ENCODE measurements at regions not wholly inside any gene's neighbourhood (a gene's known extent, or its start where the extent isn't known, plus 50 kb on each side); places are given as distances from the start of the nearest gene placed in this dataset.
"Not testable (repeated sequence)": the region's sequence is repeated elsewhere in the genome, so short reads cannot be mapped to it uniquely, and the experiment has no call there.

GRCh38 chr13:99737481-99738245 lies 233.9 kb downstream of the ZIC5 start:
- DNase-seq (ENCODE audit: low read depth), result no peak

- DNase-seq (ENCODE audit: low read depth), result no peak
Measured at GRCh38 chr13:99736541-99736940, 235.0 kb downstream of the ZIC5 start.

GRCh38 chr13:99734013-99734693 lies 232.9 kb downstream of the TM9SF2 start:
- no peak for DNase-seq (ENCODE audit: low read depth)

- no peak for DNase-seq (ENCODE audit: low read depth)
Measured at GRCh38 chr13:99733346-99733745, 232.1 kb downstream of the TM9SF2 start.

GRCh38 chr13:99731747-99732146 lies 230.5 kb downstream of the TM9SF2 start:
- DNase-seq (ENCODE audit: low read depth), result no peak

DNA sequence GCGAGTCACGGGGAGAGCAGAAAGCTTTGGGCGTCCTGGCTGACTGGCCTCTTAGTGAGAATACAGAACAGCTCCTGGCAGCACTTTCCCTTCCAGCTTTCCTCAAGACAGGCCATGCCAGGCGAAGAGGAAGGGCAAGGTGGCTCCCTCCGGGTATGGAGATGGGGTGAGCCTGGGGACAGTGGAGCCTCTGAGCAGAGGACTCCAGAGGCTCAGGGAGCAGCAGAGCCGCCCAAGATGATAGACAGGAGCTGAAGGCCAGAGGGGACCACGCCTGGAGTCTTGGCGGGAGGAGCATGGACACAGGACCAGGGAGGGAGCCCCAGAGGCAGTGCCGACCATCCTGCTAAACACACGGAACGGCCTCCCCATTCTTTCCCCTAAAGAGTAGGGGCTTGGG lies 229.1 kb downstream of the TM9SF2 start:
- no peak for DNase-seq (ENCODE audit: low read depth)

DNA sequence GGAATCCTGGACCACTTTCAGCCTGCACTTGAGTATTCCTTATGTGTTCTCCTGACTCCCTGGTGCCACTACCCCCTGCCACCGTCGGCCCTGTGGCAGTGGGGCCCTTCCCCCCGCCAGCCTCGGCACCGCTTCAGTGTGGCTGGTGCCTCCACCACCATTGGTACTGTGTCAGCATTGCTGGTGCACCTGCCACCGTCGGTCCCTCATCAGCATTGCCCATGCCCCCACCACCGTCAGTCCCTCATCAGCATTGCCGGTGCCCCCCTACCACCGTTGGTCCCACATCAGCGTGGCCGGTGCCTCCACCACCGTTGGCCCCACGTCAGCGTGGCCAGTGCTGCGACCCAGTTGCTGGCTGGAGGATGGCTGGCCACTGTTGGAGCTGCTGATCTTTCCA lies 228.5 kb downstream of the TM9SF2 start:
- no peak for DNase-seq (ENCODE audit: low read depth)

DNA sequence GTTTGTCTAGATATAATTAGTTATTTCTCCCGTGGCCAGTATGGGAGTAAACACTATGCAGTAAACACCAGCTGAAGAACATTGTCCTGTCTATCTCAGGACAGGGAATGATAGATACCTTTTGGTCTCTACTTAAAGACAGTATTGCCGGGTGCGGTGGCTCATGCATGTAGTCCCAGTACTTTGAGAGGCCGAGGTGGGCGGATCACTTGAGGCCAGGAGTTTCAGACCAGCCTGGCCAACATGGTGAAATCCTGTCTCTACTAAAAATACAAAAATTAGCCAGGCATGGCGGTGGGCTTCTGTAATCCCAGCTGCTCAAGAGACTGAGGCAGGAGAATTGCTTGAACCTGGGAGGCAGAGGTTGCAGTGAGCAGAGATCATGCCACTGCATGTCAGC lies 226.4 kb downstream of the TM9SF2 start:
- DNase-seq (ENCODE audit: low read depth), result not testable (repeated sequence)

GRCh38 chr13:99726282-99726894 lies 225.1 kb downstream of the TM9SF2 start:
- no peak for DNase-seq (ENCODE audit: low read depth)

DNA sequence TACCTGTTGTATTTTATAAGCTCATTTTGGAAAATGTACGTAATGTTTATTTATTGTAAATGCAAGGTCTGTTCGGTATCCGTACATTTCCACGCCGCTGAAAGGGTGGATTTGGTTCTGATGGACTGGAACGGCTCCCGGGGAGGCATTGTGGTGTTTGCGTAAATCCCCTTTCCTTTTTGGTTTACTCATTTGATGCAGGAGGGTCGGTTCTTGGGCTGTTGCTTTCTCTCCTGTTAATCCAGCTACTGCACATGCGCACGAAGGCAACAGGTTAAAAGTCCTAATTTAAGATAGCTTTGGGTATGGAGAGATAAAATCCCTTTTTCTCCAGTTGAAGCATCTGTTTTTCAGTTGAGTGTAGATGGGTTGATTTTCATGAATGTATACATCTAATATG lies 224.4 kb downstream of the TM9SF2 start:
- DNase-seq (ENCODE audit: low read depth), result no peak

- no peak for DNase-seq (ENCODE audit: low read depth)
Measured at GRCh38 chr13:99724633-99725517, 223.6 kb downstream of the TM9SF2 start.

DNA sequence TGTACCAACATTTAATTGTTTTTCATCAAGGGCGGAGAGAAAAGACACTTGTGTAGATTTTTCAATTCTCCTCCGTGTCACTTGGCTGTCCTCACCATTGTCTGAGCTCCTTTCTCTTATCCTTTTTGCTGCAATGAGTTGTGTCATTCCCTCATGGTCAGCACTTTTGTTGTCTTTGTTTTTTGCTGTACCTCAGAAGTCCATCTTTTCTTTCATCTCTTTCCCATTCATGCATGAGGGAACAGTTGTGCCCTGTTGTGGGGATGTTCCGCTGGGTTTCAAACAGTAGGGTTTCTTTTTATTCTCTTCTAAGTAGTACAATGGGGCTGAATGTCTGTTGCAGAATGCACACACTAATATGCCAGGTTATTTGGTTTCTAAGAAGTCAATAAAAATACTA lies 222.6 kb downstream of the TM9SF2 start:
- DNase-seq (ENCODE audit: low read depth), result no peak

DNA sequence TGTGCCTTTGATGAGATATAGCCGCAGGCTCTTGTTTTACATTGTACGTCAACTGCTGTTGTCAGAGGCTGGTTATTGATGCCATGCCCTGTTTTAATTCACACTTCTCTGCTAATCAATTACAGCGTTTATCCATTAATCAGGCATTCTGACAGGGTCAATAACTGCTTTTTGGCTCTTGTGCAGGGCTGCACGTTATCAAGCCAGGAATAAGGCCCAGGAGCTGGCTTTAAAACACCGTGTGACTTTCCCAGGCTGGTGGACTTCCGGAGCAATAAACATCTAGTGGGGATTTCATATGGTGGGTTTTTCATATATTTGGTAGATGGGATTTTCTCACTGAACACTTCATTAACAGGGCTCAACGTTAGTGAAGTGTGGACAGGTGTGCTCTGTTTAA lies 221.7 kb downstream of the TM9SF2 start:
- DNase-seq (ENCODE audit: low read depth), result no peak

- DNase-seq (ENCODE audit: low read depth), result no peak
Measured at GRCh38 chr13:99722338-99722818, 221.1 kb downstream of the TM9SF2 start.

GRCh38 chr13:99721606-99722337 lies 220.5 kb downstream of the TM9SF2 start:
- DNase-seq (ENCODE audit: low read depth), result no peak

DNA sequence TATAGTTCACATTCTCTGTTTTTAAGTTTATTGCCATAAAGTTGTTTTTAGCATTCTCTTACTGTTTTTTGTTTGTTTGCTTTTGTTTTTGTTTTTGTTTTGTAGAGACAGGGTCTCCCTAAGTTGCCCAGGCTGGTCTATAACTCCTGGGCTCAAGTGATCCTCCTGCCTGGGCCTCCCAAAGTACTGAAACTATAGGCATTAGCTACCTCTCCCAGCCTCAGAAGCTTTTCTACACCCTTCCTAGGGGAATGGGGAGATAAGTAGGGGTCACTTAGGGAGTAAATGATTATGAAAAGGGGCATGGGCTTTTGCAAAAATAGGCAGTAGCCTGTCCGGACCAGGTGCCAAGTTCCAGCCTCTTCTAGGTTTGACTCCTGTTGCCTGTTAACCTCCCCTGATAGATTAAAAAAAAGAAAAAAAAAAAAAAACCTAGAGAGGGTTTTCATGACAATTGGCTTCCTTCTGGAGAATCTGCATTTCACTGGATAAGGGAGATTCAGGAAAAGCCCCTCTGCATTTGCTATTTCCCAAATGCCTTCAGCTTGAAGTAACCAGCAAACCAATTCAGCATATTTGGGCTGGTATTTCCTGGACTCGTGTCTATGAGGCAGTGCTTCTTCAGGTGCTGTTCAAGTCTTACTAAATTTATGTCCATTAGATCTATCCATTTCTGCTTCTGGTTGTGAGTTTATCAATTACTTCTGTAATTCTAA lies 216.8 kb downstream of the TM9SF2 start:
- no peak for DNase-seq (ENCODE audit: low read depth)

DNA sequence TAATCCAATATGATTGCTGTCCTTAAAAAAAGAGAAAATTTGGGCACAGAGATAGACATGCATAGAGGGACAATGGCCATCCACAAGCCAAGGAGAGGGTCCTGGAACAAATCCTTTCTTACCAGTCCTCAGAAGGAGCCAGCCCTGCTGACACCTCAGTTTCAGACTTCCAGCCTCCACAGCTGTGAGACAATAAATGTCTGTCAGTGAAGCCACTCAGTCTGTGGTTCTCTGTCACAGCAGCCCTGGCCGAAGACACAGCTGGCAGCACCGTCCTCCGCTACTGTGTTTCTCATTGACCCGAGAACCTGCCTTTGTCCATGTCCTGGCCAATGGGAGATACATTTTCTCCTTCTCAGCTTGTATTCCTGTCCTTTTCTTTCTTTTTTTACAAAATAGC lies 207.9 kb downstream of the TM9SF2 start:
- no peak for DNase-seq (ENCODE audit: low read depth)

GRCh38 chr13:99704390-99704789 lies 203.1 kb downstream of the TM9SF2 start:
- no peak for DNase-seq (ENCODE audit: low read depth)

- no peak for DNase-seq (ENCODE audit: low read depth)
Measured at GRCh38 chr13:99703908-99704307, 202.6 kb downstream of the TM9SF2 start.

GRCh38 chr13:99702687-99703319 lies 201.5 kb downstream of the TM9SF2 start:
- no peak for DNase-seq (ENCODE audit: low read depth)
